ENCODE measurements at regions not wholly inside any gene's neighbourhood (a gene's known extent, or its start where the extent isn't known, plus 50 kb on each side); places are given as distances from the start of the nearest gene placed in this dataset.

DNA sequence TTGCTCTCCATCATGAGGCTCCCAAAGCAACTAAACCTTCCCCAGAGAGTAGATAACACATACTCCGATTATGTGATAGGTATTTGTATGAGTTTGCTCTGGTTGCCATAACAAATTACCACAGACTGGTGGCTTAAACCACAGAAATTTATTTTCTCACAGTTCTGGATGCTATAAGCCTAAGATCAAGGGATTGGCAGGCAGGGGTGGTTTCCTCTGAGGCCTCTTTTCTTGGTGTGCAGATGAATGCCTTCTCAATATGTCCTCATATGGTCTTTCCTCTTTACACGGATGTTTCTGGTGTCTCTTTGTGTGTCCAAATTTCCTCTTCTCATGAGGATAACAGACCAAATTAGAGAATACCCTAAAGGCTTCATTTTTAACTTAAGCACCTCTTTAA, 285.8 kb upstream of the GRIP1 start:
- TF ChIP-seq, protein P1, sequence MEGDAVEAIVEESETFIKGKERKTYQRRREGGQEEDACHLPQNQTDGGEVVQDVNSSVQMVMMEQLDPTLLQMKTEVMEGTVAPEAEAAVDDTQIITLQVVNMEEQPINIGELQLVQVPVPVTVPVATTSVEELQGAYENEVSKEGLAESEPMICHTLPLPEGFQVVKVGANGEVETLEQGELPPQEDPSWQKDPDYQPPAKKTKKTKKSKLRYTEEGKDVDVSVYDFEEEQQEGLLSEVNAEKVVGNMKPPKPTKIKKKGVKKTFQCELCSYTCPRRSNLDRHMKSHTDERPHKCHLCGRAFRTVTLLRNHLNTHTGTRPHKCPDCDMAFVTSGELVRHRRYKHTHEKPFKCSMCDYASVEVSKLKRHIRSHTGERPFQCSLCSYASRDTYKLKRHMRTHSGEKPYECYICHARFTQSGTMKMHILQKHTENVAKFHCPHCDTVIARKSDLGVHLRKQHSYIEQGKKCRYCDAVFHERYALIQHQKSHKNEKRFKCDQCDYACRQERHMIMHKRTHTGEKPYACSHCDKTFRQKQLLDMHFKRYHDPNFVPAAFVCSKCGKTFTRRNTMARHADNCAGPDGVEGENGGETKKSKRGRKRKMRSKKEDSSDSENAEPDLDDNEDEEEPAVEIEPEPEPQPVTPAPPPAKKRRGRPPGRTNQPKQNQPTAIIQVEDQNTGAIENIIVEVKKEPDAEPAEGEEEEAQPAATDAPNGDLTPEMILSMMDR (IDR thresholded peaks at IDR 0.05; ENCODE audit: borderline replicate concordance, extremely low read depth, low read length, poor library complexity, severe bottlenecking): no peak
- no peak for TF ChIP-seq EZH2 (IDR thresholded peaks at IDR 0.05; ENCODE audit: borderline replicate concordance, low read depth, low read length, severe bottlenecking)
